ENCODE measurements at regions not wholly inside any gene's neighbourhood (a gene's known extent, or its start where the extent isn't known, plus 50 kb on each side); places are given as distances from the start of the nearest gene placed in this dataset.

- no peaks in the 10 kb centered on the region for H3K4me1 Mint-ChIP-seq (ENCODE audit: unreplicated experiment)
- H3K36me3 Mint-ChIP-seq (ENCODE audit: low read depth, unreplicated experiment), result no peaks in the 10 kb centered on the region
- H3K27me3 Mint-ChIP-seq (ENCODE audit: unreplicated experiment), result no peaks in the 10 kb centered on the region
- H3K9me3 Mint-ChIP-seq (ENCODE audit: unreplicated experiment), result no peaks in the 10 kb centered on the region
- no peak for DNase-seq (ENCODE audit: low spot score)
- H3K4me3 Mint-ChIP-seq (ENCODE audit: unreplicated experiment), result no peak overlapping the region
- no peak overlapping the region for H3K27ac Mint-ChIP-seq (ENCODE audit: unreplicated experiment)
- TF ChIP-seq CTCF (IDR thresholded peaks at IDR 0.05; ENCODE audit: unreplicated experiment), result no peak
Observed at GRCh38 chr1:169027607-169028320, 78.7 kb upstream of the ATP1B1 start.

GRCh38 chr1:169031566-169032224 lies 74.8 kb upstream of the ATP1B1 start:
- DNase-seq (ENCODE audit: low spot score), result no peak
- TF ChIP-seq CTCF (IDR thresholded peaks at IDR 0.05; ENCODE audit: unreplicated experiment), result no peak
- Mint-ChIP-seq H3K36me3 (ENCODE audit: low read depth, unreplicated experiment) (no peaks in the 10 kb centered on the region), H3K27me3 (ENCODE audit: unreplicated experiment) (no peaks in the 10 kb centered on the region), H3K9me3 (ENCODE audit: unreplicated experiment) (no peaks in the 10 kb centered on the region), H3K4me3 (ENCODE audit: unreplicated experiment) (no peak overlapping the region), H3K27ac (ENCODE audit: unreplicated experiment) (no peak overlapping the region), H3K4me1 (ENCODE audit: unreplicated experiment) (no peaks in the 10 kb centered on the region)

GRCh38 chr1:169041366-169041765 lies 65.1 kb upstream of the ATP1B1 start:
- no peaks in the 10 kb centered on the region for H3K4me1 Mint-ChIP-seq (ENCODE audit: unreplicated experiment)
- H3K27me3 Mint-ChIP-seq (ENCODE audit: unreplicated experiment), result peaks cover 1% of the 10 kb centered on the region
- no peak for TF ChIP-seq CTCF (IDR thresholded peaks at IDR 0.05; ENCODE audit: unreplicated experiment)
- no peak overlapping the region for H3K4me3 Mint-ChIP-seq (ENCODE audit: unreplicated experiment)
- no peaks in the 10 kb centered on the region for H3K9me3 Mint-ChIP-seq (ENCODE audit: unreplicated experiment)
- H3K36me3 Mint-ChIP-seq (ENCODE audit: low read depth, unreplicated experiment), result no peaks in the 10 kb centered on the region
- no peak for DNase-seq (ENCODE audit: low spot score)
- no peak overlapping the region for H3K27ac Mint-ChIP-seq (ENCODE audit: unreplicated experiment)

GRCh38 chr1:169042377-169042776 lies 64.1 kb upstream of the ATP1B1 start:
- no peaks in the 10 kb centered on the region for H3K36me3 Mint-ChIP-seq (ENCODE audit: low read depth, unreplicated experiment)
- H3K4me3 Mint-ChIP-seq (ENCODE audit: unreplicated experiment), result no peak overlapping the region
- no peak for DNase-seq (ENCODE audit: low spot score)
- no peak for TF ChIP-seq CTCF (IDR thresholded peaks at IDR 0.05; ENCODE audit: unreplicated experiment)
- H3K27ac Mint-ChIP-seq (ENCODE audit: unreplicated experiment), result no peak overlapping the region
- no peaks in the 10 kb centered on the region for H3K4me1 Mint-ChIP-seq (ENCODE audit: unreplicated experiment)
- peaks cover 1% of the 10 kb centered on the region for H3K27me3 Mint-ChIP-seq (ENCODE audit: unreplicated experiment)
- H3K9me3 Mint-ChIP-seq (ENCODE audit: unreplicated experiment), result no peaks in the 10 kb centered on the region

- Mint-ChIP-seq H3K36me3 (ENCODE audit: low read depth, unreplicated experiment) (no peaks in the 10 kb centered on the region), H3K27me3 (ENCODE audit: unreplicated experiment) (peaks cover 1% of the 10 kb centered on the region), H3K4me1 (ENCODE audit: unreplicated experiment) (no peaks in the 10 kb centered on the region), H3K27ac (ENCODE audit: unreplicated experiment) (no peak overlapping the region), H3K4me3 (ENCODE audit: unreplicated experiment) (no peak overlapping the region), H3K9me3 (ENCODE audit: unreplicated experiment) (no peaks in the 10 kb centered on the region)
- DNase-seq (ENCODE audit: low spot score), result no peak
- no peak for TF ChIP-seq CTCF (IDR thresholded peaks at IDR 0.05; ENCODE audit: unreplicated experiment)
Observed at GRCh38 chr1:169043823-169044222, 62.7 kb upstream of the ATP1B1 start.

Measured in endothelial cell (in vitro differentiated cells).